ENCODE measurements at regions not wholly inside any gene's neighbourhood (a gene's known extent, or its start where the extent isn't known, plus 50 kb on each side); places are given as distances from the start of the nearest gene placed in this dataset.

- Histone ChIP-seq H3K4me3 (replicated peaks; ENCODE audit: low read depth, low read length) (no peak overlapping the region), H3K27me3 (replicated peaks; ENCODE audit: control insufficient read depth, insufficient read depth, low read length) (no peaks in the 10 kb centered on the region), H3K36me3 (ENCODE audit: control insufficient read depth, insufficient read depth, low read length) (no peaks in the 10 kb centered on the region)
- no peak for DNase-seq (ENCODE audit: extremely low read depth, insufficient read length)
- TF ChIP-seq, protein P1, sequence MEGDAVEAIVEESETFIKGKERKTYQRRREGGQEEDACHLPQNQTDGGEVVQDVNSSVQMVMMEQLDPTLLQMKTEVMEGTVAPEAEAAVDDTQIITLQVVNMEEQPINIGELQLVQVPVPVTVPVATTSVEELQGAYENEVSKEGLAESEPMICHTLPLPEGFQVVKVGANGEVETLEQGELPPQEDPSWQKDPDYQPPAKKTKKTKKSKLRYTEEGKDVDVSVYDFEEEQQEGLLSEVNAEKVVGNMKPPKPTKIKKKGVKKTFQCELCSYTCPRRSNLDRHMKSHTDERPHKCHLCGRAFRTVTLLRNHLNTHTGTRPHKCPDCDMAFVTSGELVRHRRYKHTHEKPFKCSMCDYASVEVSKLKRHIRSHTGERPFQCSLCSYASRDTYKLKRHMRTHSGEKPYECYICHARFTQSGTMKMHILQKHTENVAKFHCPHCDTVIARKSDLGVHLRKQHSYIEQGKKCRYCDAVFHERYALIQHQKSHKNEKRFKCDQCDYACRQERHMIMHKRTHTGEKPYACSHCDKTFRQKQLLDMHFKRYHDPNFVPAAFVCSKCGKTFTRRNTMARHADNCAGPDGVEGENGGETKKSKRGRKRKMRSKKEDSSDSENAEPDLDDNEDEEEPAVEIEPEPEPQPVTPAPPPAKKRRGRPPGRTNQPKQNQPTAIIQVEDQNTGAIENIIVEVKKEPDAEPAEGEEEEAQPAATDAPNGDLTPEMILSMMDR (IDR thresholded peaks at IDR 0.05; ENCODE audit: insufficient read depth, low read length, poor library complexity, severe bottlenecking) = no peak
Measured at GRCh38 chr10:118805146-118805545, 50.4 kb upstream of the CACUL1 start.

DNA sequence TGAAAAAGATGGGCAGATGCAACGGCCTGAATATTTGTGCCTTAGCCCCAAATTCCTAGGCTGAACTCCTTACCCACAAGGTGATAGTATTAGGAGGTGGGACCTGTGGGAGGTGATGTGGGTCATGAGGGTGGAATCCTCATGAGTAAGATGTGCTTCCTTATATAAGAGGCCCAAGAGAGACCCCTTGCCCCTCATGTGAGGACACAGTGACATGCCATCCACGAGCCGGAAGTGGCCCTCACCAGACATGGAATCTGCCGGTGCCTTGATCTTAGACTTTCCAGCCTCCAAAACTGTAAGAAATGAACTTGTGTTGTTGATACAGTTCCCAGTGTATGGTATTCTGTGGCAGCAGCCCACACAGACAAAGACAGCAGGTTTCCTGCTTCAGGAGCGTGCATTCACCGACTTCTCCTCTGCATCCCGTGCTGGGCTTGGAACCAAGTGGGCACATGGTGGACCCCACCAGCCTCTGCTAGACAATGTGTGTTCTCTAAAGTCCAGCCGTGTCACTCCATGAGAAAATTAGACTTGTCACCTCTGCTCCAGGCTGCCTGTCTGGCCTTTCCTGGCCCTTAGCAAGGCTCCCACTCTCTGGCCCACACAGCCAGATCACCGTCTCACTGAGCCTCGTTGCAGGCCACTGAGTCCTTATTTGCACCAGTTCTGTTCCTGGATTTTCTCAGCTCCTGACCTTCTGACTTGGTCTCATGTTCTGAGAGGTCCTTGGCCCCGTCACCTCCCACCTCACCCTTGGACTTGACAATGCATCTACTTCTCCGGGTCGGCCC lies 52.9 kb upstream of the CACUL1 start:
- Histone ChIP-seq H3K27me3 (replicated peaks; ENCODE audit: control insufficient read depth, insufficient read depth, low read length) (no peaks in the 10 kb centered on the region; the same call in 1 of the 2 replicates), H3K4me3 (replicated peaks; ENCODE audit: low read depth, low read length) (no peak overlapping the region), H3K36me3 (ENCODE audit: control insufficient read depth, insufficient read depth, low read length) (no peaks in the 10 kb centered on the region)
- DNase-seq (ENCODE audit: extremely low read depth, insufficient read length) = no peak
- TF ChIP-seq, protein P1 (IDR thresholded peaks at IDR 0.05; ENCODE audit: insufficient read depth, low read length, poor library complexity, severe bottlenecking) = no peak

GRCh38 chr10:118808601-118809356 lies 54.0 kb upstream of the CACUL1 start:
- Histone ChIP-seq H3K27me3 (replicated peaks; ENCODE audit: control insufficient read depth, insufficient read depth, low read length) (no peaks in the 10 kb centered on the region; the same call in 1 of the 2 replicates), H3K36me3 (ENCODE audit: control insufficient read depth, insufficient read depth, low read length) (no peaks in the 10 kb centered on the region), H3K4me3 (replicated peaks; ENCODE audit: low read depth, low read length) (no peak overlapping the region)
- TF ChIP-seq, protein P1 (IDR thresholded peaks at IDR 0.05; ENCODE audit: insufficient read depth, low read length, poor library complexity, severe bottlenecking) = no peak
- no peak for DNase-seq (ENCODE audit: extremely low read depth, insufficient read length)

DNA sequence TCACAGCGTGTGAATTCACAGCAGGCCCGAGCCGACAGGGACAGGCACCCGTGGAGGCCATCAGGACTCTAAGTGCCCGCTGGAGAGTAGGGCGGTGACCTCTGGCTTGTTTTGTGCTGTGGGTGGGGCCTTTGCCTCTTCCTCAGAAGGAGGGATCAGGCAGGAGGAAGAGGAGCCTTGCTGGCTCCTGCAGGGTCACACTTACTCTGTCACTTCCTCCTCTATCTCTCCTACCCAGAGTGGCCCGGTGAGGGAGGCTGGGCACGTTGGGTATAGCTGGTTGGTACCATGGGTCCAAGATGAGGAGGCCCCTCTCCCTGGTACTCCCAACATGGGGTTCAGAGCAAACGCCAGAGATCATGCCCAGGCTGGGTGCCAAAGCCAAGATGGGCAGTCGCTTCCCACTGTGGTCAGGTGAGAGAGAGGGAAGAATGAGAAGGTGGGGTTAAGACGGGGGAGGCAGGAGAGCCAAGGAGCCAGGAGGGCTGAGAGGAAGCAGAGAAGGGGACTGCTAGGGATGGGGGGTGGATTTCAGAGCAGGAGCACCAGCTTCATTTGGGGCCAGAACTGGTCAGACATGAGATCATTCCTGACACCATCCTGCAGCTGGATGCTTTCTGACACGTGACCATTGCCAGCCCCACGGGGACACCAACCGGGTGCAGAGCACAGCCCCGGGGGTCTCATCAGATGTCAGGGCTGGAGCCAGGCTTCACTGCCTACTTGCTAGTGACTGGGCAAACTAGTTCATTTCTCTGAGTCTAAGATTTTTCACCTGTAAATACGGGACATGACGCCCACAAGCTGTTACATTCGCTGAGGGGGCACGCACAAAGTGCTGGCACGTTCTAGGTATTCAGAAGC lies 54.8 kb upstream of the CACUL1 start:
- TF ChIP-seq, protein P1 (IDR thresholded peaks at IDR 0.05; ENCODE audit: insufficient read depth, low read length, poor library complexity, severe bottlenecking) = no peak
- no peaks in the 10 kb centered on the region; the same call in 1 of the 2 replicates for H3K27me3 ChIP-seq (replicated peaks; ENCODE audit: control insufficient read depth, insufficient read depth, low read length)
- no peaks in the 10 kb centered on the region for H3K36me3 ChIP-seq (ENCODE audit: control insufficient read depth, insufficient read depth, low read length)

GRCh38 chr10:118810796-118811505 lies 56.2 kb upstream of the CACUL1 start:
- no peak overlapping the region for H3K4me3 ChIP-seq (replicated peaks; ENCODE audit: low read depth, low read length)
- H3K36me3 ChIP-seq (ENCODE audit: control insufficient read depth, insufficient read depth, low read length) = no peaks in the 10 kb centered on the region
- no peak for DNase-seq (ENCODE audit: extremely low read depth, insufficient read length)
- TF ChIP-seq, protein P1 (IDR thresholded peaks at IDR 0.05; ENCODE audit: insufficient read depth, low read length, poor library complexity, severe bottlenecking) = no peak
- H3K27me3 ChIP-seq (replicated peaks; ENCODE audit: control insufficient read depth, insufficient read depth, low read length) = no peaks in the 10 kb centered on the region; the same call in none of the 2 replicates

More for the DNA sequence above, 54.8 kb upstream of the CACUL1 start:
- no peak overlapping the region for H3K4me3 ChIP-seq (replicated peaks; ENCODE audit: low read depth, low read length)
- DNase-seq (ENCODE audit: extremely low read depth, insufficient read length) = no peak
